Omental fat pad (tissue), 3 donors: ENCODE measurements at regions not wholly inside any gene's neighbourhood (a gene's known extent, or its start where the extent isn't known, plus 50 kb on each side); places are given as distances from the start of the nearest gene placed in this dataset.

ENCODE experiments used
- ATAC-seq: fragments of 150-250 bp; one replicate; pipeline ENCODE4 v1.9.1; 2016; ENCODE audit warnings: mild to moderate bottlenecking, moderate library complexity; ENCODE audit not compliant: low FRiP score
- DNase-seq: peaks from one replicate; pipeline ENCODE4 v3.0.0-alpha.2; 2019; ENCODE audit warnings: low spot score
- TF ChIP-seq, protein P1 (sequence below), 3 donors: fragments of 450-650 bp; IDR thresholded peaks; one replicate each; pipeline ENCODE4 v1.5.1; 2016 to 2017; ENCODE audit warnings: antibody characterized with exemption in 3 of 3, mild to moderate bottlenecking in 3 of 3, moderate library complexity in 2 of 3

DNA sequence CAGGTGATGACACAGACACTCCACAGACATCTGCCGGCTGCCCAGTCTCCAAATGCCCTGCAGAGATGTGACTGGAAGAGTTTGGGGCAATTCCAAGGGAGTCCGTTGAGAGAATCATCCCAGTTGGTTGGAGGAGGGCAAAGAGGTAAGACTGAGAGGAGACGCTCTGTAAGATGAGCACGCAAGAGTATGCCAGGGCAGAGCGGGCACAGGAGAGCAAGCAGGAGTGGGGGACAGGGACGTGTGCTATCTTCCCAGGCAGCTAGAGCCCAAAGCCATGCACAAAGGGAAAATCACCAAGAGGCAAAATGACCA, 156.3 kb upstream of the TSHZ3 start:
- DNase-seq: no peak
- ATAC-seq: no peak

DNA sequence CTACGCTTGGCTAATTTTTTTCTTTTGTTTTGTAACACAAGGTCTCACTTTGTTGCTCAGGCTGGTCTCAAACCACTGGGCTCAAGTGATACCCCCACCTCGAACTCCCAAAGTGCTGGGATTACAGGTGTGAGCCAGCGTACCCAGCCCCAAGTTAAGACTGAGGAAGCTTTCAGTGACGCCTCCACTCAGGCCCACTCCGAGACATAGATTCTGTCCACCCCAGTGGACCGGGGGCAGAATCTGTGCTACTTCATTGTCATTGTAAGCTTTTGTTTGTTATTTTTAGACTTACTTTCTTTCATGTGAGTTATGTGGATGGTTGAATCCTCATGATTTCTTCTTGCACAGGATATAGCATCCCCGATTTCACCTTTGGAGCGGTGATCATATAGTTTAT, 156.9 kb upstream of the TSHZ3 start:
- DNase-seq: no peak
- TF ChIP-seq, protein P1, sequence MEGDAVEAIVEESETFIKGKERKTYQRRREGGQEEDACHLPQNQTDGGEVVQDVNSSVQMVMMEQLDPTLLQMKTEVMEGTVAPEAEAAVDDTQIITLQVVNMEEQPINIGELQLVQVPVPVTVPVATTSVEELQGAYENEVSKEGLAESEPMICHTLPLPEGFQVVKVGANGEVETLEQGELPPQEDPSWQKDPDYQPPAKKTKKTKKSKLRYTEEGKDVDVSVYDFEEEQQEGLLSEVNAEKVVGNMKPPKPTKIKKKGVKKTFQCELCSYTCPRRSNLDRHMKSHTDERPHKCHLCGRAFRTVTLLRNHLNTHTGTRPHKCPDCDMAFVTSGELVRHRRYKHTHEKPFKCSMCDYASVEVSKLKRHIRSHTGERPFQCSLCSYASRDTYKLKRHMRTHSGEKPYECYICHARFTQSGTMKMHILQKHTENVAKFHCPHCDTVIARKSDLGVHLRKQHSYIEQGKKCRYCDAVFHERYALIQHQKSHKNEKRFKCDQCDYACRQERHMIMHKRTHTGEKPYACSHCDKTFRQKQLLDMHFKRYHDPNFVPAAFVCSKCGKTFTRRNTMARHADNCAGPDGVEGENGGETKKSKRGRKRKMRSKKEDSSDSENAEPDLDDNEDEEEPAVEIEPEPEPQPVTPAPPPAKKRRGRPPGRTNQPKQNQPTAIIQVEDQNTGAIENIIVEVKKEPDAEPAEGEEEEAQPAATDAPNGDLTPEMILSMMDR (IDR thresholded peaks at IDR 0.05): no peak
- no peak for ATAC-seq

More for the DNA sequence above, 156.3 kb upstream of the TSHZ3 start:
- TF ChIP-seq, protein P1 (IDR thresholded peaks at IDR 0.05): no peak

DNA sequence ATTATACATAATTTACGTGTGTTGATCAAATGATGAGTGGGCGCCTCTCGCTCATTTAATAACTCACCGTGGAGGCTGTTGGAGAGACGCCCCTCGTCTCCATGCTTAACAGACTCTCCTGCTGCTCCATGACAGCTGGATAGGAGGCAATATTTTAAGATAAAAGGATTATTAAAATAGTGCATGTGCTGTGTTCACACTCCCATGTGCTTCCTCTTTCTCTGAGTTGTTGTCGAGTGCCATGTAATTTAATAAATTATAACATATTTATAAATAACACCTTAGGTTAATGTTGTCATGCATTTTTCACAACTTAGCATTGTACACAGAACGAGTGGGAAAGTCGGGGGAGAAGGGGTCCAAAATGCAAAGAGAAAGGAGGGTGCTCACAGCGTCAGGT, 161.4 kb upstream of the TSHZ3 start:
- no peak for DNase-seq
- ATAC-seq: no peak
- TF ChIP-seq, protein P1 (IDR thresholded peaks at IDR 0.05): no peak

DNA sequence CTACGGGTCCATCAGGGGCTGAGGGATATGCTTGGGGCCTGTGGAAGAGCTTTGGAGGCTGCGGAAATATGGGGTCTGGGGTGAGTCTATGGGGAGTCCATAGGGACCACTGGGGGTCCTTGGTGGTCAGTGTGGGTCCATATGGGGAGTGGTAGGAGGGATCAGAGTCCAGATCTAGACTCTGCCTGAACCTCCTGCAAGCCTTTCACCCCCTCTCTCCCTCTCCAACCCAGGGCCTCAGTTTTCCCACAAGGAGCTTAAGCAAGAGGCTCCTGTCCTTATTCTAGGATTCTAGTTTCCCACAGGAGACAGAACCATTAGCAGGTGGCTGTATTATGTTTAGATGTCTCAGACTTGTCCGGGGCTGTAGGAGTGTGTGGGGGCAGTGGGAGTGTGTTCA, 161.9 kb upstream of the TSHZ3 start:
- DNase-seq (no peak), ATAC-seq (no peak)
- TF ChIP-seq, protein P1 (IDR thresholded peaks at IDR 0.05): no peak

DNA sequence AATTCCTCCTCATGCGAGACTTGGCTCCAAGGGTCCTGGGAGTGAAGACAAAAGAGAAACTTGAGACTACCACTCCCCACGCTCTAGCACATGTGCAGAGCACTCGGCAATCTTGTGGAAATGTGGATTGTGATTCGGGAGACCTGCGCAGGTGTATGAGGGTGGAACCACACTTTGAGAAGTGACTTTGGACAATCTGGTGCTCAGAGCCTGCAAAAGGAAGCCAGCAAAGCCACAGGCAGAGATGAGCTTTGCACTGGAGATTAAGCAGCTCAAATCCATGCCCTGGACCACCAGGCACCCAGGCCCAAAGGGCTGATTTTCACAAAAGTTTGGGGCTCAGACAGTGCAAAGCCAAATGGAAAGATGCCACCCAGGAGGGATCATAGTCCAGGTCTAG, 162.5 kb upstream of the TSHZ3 start:
- DNase-seq: no peak
- TF ChIP-seq, protein P1 (IDR thresholded peaks at IDR 0.05): no peak
- no peak for ATAC-seq

DNA sequence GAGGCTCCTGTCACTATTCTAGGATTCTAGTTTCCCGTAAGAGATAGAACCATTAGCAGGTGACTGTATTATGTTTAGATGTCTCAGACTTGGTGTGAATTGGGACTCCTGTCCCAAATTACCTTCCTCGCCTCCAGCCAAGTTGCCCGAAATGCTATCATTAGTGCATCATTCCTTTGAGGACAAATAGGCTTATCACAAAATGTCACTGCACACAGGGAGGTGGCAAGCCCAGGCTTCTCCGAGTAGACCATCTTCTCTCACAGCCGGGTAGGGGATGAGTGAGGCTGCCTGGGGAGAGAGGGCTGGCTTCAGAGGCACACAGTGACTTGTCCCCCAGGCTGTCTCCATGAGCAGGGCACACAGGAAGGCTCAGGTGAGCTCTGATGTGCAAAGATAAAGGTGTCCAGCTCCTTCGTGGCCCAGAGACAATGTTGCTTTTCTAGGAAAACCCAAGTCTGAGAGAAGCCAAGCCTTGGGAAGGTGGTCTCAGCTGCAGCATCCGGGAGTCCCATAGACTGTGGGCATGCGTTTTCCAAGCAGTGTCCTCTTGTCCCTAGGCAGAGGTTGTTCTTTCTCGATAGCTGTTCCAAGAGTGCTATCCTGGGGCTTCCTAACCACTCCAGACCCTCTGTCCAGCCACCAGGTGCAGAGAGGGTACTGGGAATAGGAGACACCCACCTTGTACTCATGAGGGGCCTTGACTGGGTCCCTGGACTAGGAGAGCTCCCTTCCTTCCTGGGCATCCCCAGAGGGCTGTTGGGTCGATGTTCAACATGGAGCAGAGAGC, 163.1 kb upstream of the TSHZ3 start:
- no peak for DNase-seq
- ATAC-seq: no peak
- TF ChIP-seq, protein P1 (IDR thresholded peaks at IDR 0.05): no peak

DNA sequence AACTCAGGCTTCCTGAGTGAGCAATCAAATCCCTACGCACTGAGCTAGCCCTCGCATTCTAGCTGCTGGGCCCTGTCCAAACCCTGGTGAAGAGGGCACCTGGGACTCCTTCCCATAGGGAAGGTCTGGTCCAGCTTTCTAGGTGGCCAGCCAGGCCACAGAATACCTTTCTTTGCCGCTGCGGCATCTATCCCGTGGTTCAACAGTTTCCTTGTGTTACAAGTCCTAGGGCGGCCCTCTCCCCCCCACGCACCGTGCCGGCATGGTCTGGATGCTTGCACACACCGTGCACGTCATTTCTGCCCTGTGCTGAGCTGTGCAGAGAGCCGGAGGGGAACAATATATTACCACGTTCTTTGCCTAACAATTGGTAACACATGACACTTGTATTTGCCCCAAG, 164.6 kb upstream of the TSHZ3 start:
- DNase-seq (no peak), ATAC-seq (no peak)
- TF ChIP-seq, protein P1 (IDR thresholded peaks at IDR 0.05): no peak
